ENCODE measurements at regions not wholly inside any gene's neighbourhood (a gene's known extent, or its start where the extent isn't known, plus 50 kb on each side); places are given as distances from the start of the nearest gene placed in this dataset.

DNA sequence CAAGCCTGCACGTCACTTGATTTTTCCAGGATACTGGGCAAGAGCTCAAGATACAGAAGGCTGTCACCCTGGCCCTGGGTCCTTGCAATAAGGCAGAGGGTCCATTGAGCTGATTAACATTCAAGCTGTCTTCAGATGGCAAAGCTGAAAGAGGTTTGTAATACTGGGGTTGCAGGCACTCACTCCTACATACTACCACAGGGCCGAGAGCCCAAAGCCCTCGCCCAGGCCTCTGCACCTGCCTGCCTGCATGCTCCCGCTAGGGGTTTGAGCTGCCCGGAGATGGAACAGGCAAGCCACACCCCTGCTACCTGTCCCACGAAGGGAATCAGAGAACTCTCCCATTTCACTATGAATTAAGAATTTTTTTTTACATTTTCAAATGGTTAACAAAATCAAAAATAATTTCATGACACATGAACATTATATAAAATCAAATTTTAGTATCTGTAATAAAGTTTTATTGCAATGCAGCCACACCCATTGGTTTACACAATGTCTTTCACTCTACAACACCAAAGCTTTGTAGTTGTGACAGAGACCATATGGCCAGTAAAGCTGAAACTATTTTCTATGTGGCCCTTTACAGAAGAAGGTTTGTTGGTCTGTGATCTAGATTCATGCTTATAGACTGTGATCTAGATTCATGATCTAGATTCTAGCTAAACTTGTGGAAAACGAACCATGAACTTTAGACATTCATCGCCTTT is 530.4 kb upstream of the IGFBP7 start:
- Mint-ChIP-seq H3K9me3 (no peaks in the 10 kb centered on the region), H3K4me1 (ENCODE audit: low read depth) (no peaks in the 10 kb centered on the region), H3K4me3 (ENCODE audit: low read depth) (no peak overlapping the region), H3K27ac (no peak overlapping the region), H3K36me3 (ENCODE audit: low read depth) (no peaks in the 10 kb centered on the region), H3K27me3 (ENCODE audit: low read depth) (no peaks in the 10 kb centered on the region)
- intact Hi-C loops (cut with micrococcal nuclease): no loop called here
- no peak for DNase-seq (ENCODE audit: low spot score)

DNA sequence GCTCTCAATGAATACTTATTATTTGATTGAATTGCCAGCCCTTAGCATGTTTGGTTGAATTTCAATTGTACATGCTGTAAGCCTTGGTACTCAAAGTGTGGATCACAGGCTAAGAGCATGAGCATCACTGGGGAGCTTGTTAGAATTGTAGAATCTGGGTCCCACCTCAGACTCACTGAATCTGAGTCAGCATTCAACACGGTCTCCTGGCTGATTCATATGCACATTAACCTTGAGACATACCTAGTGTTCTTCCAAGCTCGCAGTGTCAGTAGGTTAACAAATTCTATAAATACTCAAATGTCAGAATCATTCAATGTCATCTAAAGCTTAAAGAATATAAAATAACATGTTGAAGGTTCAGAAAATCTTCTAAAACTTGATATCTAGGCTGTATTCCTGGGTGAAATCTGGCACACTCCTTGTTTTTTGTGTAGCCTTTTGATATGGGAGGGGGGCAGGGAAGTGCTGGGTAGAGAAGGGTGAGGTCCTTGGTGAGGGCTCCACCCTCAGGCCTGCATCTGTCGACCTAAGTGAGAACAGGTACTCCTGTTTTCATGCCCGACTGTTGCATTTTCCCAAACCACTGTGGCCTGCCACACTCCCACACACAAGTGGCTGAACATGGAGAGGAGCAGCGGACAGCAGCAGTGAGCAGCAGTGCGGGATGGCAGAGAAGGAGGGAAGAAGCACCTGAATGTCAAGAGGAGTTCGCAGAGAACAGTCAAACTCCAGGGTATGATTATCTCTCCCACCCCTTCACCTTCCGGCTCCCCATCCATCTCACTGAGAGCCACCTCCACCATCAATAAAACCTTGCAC is 529.6 kb upstream of the IGFBP7 start:
- DNase-seq (ENCODE audit: low spot score): no peak
- H3K27ac Mint-ChIP-seq: no peak overlapping the region
- no peaks in the 10 kb centered on the region for H3K27me3 Mint-ChIP-seq (ENCODE audit: low read depth)
- H3K4me1 Mint-ChIP-seq (ENCODE audit: low read depth): no peaks in the 10 kb centered on the region
- H3K36me3 Mint-ChIP-seq (ENCODE audit: low read depth): no peaks in the 10 kb centered on the region
- no peak overlapping the region for H3K4me3 Mint-ChIP-seq (ENCODE audit: low read depth)
- intact Hi-C loops (cut with micrococcal nuclease): no loop called here
- no peaks in the 10 kb centered on the region for H3K9me3 Mint-ChIP-seq

DNA sequence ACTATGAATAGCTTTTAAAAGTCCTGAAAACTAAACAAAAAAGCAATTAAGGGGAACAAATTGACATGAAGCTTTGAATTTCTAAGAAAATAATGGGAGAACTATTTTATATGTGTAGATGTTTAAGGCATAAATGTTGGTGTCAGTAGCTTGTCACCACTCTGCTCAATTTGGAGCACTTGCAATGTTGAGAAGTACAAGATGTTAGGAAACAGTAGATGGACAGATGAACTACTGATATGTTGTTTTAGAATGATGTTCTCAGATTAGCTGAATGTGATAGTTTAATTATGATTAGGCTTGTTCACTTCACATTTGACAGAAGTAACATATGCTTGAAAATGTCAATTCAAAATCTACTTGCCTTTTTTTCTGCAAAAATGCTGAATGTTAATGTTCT is 525.7 kb upstream of the IGFBP7 start:
- DNase-seq (ENCODE audit: low spot score): no peak
- Mint-ChIP-seq H3K36me3 (ENCODE audit: low read depth) (no peaks in the 10 kb centered on the region), H3K27me3 (ENCODE audit: low read depth) (no peaks in the 10 kb centered on the region), H3K4me1 (ENCODE audit: low read depth) (no peaks in the 10 kb centered on the region), H3K27ac (no peak overlapping the region), H3K9me3 (no peaks in the 10 kb centered on the region), H3K4me3 (ENCODE audit: low read depth) (no peak overlapping the region)
- intact Hi-C loops (cut with micrococcal nuclease): no loop called here

DNA sequence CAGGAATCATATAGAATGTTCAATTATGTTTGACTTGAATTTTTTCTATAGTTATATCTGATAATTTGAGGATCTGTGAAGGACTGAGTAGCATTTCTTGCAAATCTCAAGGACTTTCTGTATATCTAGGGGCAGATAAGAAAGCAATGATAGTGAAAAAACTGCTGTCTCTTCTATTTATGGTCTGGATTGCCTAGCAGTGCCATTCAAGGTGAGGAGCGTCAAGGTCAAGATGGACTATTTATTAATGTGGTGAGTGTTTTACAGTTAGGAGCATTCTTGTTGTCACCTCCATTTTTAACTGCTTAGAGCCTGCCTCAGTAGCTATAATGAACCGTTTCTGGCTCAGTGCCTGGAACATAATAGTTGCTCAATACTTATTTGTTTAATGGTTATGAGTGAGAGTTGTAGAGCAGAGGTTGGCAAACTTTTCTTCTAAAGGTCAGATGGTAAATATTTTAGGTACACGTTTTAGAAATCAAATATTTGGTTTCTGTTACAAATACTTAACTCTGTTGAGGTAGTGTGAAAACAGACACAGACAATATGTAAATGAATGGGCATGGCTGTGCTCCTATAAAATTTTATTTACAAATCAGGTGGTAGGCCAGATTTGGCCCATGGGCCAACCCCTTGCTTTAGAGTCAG is 523.2 kb upstream of the IGFBP7 start:
- Mint-ChIP-seq H3K9me3 (peaks cover 5% of the 10 kb centered on the region), H3K4me1 (ENCODE audit: low read depth) (no peaks in the 10 kb centered on the region), H3K27me3 (ENCODE audit: low read depth) (no peaks in the 10 kb centered on the region), H3K27ac (no peak overlapping the region), H3K36me3 (ENCODE audit: low read depth) (no peaks in the 10 kb centered on the region), H3K4me3 (ENCODE audit: low read depth) (no peak overlapping the region)
- intact Hi-C loops (cut with micrococcal nuclease): no loop called here
- DNase-seq (ENCODE audit: low spot score): no peak

DNA sequence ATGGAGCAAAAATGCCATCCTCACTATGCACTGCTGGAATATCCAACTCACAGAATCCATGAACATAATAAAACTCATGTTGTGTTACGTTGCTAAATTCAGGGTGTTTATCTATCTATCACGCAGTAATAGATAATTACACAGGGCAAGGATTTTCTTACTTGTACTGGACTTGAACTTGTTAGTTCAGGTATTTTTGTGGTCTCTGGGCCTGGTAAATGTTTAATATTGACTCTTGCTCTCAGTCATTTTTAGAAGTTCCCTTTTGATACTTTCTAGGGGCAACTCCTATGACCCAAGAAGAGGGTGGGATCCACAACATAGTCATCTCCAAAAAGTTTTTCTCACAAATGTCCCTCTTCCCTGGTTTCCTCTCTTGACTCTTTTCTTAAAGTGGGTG is 522.4 kb upstream of the IGFBP7 start:
- no peak for DNase-seq (ENCODE audit: low spot score)
- Mint-ChIP-seq H3K36me3 (ENCODE audit: low read depth) (no peaks in the 10 kb centered on the region), H3K4me1 (ENCODE audit: low read depth) (no peaks in the 10 kb centered on the region), H3K27me3 (ENCODE audit: low read depth) (no peaks in the 10 kb centered on the region), H3K4me3 (ENCODE audit: low read depth) (no peak overlapping the region), H3K9me3 (peaks cover 5% of the 10 kb centered on the region), H3K27ac (no peak overlapping the region)
- intact Hi-C loops (cut with micrococcal nuclease): no loop called here

DNA sequence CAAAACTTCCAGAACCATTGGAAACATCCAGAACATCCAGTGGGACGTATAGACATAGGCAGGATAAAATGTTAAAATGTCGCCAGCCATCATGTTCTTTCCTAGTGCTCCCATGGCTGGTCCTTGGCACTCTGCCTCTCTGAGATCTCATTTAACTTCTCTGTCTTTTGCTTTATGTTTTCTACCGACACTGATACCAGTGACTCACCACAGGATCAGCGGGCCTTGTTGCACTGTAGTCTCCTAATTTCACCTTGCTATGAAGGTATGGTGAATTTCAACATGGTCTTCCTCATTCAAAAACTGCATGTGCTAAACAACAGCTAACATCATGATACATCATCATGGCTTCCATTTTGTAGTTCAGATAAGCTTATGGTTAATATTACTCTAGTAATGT is 521.0 kb upstream of the IGFBP7 start:
- no peaks in the 10 kb centered on the region for H3K27me3 Mint-ChIP-seq (ENCODE audit: low read depth)
- peaks cover 5% of the 10 kb centered on the region for H3K9me3 Mint-ChIP-seq
- DNase-seq (ENCODE audit: low spot score): no peak
- no peak overlapping the region for H3K27ac Mint-ChIP-seq
- no peaks in the 10 kb centered on the region for H3K4me1 Mint-ChIP-seq (ENCODE audit: low read depth)
- H3K4me3 Mint-ChIP-seq (ENCODE audit: low read depth): no peak overlapping the region
- H3K36me3 Mint-ChIP-seq (ENCODE audit: low read depth): no peaks in the 10 kb centered on the region
- intact Hi-C loops (cut with micrococcal nuclease): no loop called here

DNA sequence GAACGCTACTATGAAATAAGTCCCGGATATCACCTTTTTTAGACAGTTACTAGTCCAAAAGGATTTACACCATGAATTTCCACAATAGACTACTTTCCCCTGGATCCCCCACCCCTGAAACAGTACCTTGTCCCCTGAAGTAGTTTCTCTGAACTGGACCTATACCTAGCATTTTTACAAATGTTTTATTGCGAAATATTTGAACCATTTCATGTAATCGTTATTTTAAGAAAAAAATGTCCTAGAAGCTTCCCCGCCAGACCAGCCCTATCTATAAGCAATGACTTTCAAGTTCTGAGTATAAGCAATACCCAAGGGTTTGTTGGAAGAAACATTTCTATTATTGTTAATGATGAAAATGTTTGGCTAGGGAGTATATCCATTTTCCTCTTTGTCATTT is 517.8 kb upstream of the IGFBP7 start:
- no peak overlapping the region for H3K27ac Mint-ChIP-seq
- no peak overlapping the region for H3K4me3 Mint-ChIP-seq (ENCODE audit: low read depth)
- no peak for DNase-seq (ENCODE audit: low spot score)
- H3K9me3 Mint-ChIP-seq: peaks cover 17% of the 10 kb centered on the region
- no peaks in the 10 kb centered on the region for H3K36me3 Mint-ChIP-seq (ENCODE audit: low read depth)
- H3K4me1 Mint-ChIP-seq (ENCODE audit: low read depth): no peaks in the 10 kb centered on the region
- intact Hi-C loops (cut with micrococcal nuclease): no loop called here
- no peaks in the 10 kb centered on the region for H3K27me3 Mint-ChIP-seq (ENCODE audit: low read depth)

DNA sequence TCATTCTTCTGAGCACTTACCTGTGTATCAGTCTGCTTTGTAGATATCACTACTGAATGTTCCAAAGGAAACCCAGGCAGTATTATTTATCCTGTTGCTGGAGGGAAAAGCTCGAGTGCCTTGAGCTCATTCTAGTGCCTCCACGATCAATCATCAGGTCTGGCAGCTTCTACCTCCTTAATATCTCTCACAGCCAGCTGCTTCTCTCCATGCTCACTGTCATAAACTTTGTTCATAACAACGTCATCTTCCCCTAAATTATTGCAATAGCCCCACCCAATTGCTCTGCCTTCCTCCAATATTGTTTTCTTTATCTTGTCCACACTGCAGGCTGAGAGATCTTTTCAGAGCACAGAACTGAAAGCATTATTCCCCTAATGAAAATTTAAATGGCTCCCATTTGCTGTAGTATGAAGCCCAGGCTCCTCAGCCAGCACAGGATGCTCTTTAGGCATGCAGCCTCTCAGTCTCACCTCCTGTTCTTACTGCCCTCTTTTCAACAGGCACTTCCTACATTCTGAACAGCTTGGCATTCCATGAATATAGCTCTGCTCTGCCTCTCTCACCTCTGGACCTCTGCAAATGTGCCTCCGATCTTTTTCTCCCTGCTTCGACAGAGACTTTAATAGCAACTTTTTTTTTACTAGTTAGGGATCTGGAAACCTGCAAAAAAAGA is 504.2 kb upstream of the IGFBP7 start:
- Mint-ChIP-seq H3K36me3 (ENCODE audit: low read depth) (no peaks in the 10 kb centered on the region), H3K27ac (no peak overlapping the region), H3K9me3 (no peaks in the 10 kb centered on the region), H3K27me3 (ENCODE audit: low read depth) (no peaks in the 10 kb centered on the region), H3K4me1 (ENCODE audit: low read depth) (no peaks in the 10 kb centered on the region), H3K4me3 (ENCODE audit: low read depth) (no peak overlapping the region)
- DNase-seq (ENCODE audit: low spot score): no peak
- intact Hi-C loops (cut with micrococcal nuclease): no loop called here

DNA sequence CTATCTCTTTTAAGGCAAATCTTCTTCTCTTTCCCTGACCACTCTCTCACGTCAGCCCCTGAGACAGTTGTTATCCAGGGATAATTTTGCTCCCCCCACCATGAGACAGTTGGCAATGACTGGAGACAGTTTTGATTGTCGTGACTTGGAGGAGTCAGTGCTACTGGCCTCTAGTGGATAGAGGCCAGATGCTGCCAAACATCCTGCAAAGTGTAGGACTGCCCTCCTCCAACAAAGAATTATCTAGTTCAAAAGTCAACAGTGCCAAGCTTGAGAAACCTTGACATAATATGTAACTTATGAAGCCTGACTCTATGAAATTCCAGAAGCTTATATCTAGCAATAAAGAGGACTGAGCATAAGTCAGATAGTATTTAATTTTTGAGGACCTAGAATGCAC is 502.1 kb upstream of the IGFBP7 start:
- no peak for DNase-seq (ENCODE audit: low spot score)
- H3K27me3 Mint-ChIP-seq (ENCODE audit: low read depth): no peaks in the 10 kb centered on the region
- no peak overlapping the region for H3K4me3 Mint-ChIP-seq (ENCODE audit: low read depth)
- no peaks in the 10 kb centered on the region for H3K9me3 Mint-ChIP-seq
- no peaks in the 10 kb centered on the region for H3K36me3 Mint-ChIP-seq (ENCODE audit: low read depth)
- intact Hi-C loops (cut with micrococcal nuclease): no loop called here
- H3K4me1 Mint-ChIP-seq (ENCODE audit: low read depth): no peaks in the 10 kb centered on the region
- H3K27ac Mint-ChIP-seq: no peak overlapping the region

DNA sequence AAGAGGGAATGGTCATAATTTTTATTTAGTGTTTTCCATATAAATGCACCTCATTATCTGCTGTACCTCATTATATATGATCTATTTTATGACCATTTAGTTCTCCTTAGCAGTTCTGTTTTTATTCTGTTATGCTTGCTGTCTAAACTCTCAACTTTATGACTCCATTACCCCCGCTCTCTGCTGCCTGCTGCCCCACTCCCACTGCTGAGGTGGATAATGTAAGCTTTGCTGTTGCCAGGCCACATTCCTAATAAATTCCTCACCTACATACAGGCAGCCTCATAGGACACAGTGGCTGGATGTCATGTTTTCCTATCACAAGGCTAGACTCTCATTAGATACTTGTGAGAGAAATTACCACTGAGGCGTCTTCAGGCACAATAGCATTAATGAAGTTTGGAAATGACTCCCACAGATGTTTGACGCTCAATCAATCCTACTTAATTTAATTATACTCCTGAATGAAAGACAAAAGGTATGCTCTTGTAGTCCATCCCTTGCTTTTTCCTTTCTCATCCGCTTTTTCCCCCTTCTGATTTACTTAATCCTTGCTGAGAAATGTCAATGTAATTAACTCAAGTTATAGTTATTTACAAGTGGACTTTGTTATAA is 497.5 kb upstream of the IGFBP7 start:
- Mint-ChIP-seq H3K4me1 (ENCODE audit: low read depth) (no peaks in the 10 kb centered on the region), H3K9me3 (no peaks in the 10 kb centered on the region), H3K36me3 (ENCODE audit: low read depth) (no peaks in the 10 kb centered on the region), H3K27me3 (ENCODE audit: low read depth) (no peaks in the 10 kb centered on the region), H3K4me3 (ENCODE audit: low read depth) (no peak overlapping the region), H3K27ac (no peak overlapping the region)
- intact Hi-C loops (cut with micrococcal nuclease): no loop called here
- no peak for DNase-seq (ENCODE audit: low spot score)

DNA sequence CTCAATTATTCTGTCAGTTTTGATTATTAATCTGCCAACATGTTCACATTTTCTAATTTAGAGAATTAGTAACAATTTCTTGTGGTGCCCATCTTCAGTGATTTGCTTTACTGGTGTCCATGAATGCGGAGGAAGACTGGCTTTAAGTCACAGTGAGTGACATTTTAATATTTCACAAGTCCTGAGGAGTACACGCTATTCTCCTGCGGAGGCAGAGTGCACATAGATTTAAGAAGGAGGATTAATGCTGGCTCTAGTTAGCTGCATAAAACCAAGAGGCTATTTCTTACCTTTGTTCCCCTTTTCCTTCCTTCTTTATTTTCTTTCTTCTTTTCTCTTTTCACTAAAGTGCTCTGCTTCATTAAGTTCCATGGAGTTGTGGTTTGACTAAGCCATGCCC is 495.2 kb upstream of the IGFBP7 start:
- intact Hi-C loops (cut with micrococcal nuclease): no loop called here
- DNase-seq (ENCODE audit: low spot score): no peak
- Mint-ChIP-seq H3K36me3 (ENCODE audit: low read depth) (no peaks in the 10 kb centered on the region), H3K4me1 (ENCODE audit: low read depth) (no peaks in the 10 kb centered on the region), H3K27ac (no peak overlapping the region), H3K4me3 (ENCODE audit: low read depth) (no peak overlapping the region), H3K27me3 (ENCODE audit: low read depth) (no peaks in the 10 kb centered on the region), H3K9me3 (no peaks in the 10 kb centered on the region)

DNA sequence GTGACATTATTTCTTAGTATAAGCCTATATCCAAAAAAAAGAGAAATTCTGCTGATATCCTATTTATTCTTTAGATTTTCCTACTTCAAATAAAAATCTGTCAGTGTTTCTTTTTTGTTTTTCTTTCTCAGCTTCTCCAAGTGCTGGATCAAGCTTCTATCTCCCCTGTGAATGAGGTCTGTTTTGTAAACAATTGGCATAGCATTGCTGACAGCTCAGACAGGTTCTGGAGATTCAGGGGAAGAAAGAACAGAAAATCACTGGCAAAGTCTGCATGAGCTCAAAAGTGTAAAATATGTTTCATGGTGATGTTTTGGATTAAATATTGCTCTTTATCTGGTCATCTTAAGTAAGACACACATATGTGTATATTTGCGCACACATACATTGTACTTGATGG is 492.0 kb upstream of the IGFBP7 start:
- H3K27me3 Mint-ChIP-seq (ENCODE audit: low read depth): no peaks in the 10 kb centered on the region
- H3K4me1 Mint-ChIP-seq (ENCODE audit: low read depth): no peaks in the 10 kb centered on the region
- intact Hi-C loops (cut with micrococcal nuclease): no loop called here
- H3K27ac Mint-ChIP-seq: no peak overlapping the region
- DNase-seq (ENCODE audit: low spot score): no peak
- H3K9me3 Mint-ChIP-seq: no peaks in the 10 kb centered on the region
- no peak overlapping the region for H3K4me3 Mint-ChIP-seq (ENCODE audit: low read depth)
- no peaks in the 10 kb centered on the region for H3K36me3 Mint-ChIP-seq (ENCODE audit: low read depth)
